ENCODE measurements at regions not wholly inside any gene's neighbourhood (a gene's known extent, or its start where the extent isn't known, plus 50 kb on each side); places are given as distances from the start of the nearest gene placed in this dataset.
"Not testable (repeated sequence)": the region's sequence is repeated elsewhere in the genome, so short reads cannot be mapped to it uniquely, and the experiment has no call there.

- Histone ChIP-seq H4K20me1 (no peaks in the 10 kb centered on the region), H3K9ac (no peak overlapping the region), H3K9me3 (peaks cover 35% of the 10 kb centered on the region), H3K27me3 (no peaks in the 10 kb centered on the region), H3K36me3 (0 out of 2 replicates have a peak, but pooled peaks cover 1% of the 10 kb centered on the region), H3K4me3 (no peak overlapping the region), H3K4me1 (peaks cover 8% of the 10 kb centered on the region), H3K27ac (no peak overlapping the region), H3K4me2 (no peak overlapping the region)
- no peak for TF ChIP-seq Cebpa-rat (IDR thresholded peaks at IDR 0.05)
These were observed 369.5 kb downstream of the KCNRG start for GRCh38 chr13:50384724-50385123.

- Histone ChIP-seq H3K9ac (no peak overlapping the region), H3K27me3 (no peaks in the 10 kb centered on the region), H3K9me3 (peaks cover 17% of the 10 kb centered on the region), H3K36me3 (no peaks in the 10 kb centered on the region), H3K4me2 (no peak overlapping the region), H3K4me3 (no peak overlapping the region), H3K4me1 (peaks cover 8% of the 10 kb centered on the region), H4K20me1 (no peaks in the 10 kb centered on the region), H3K27ac (no peak overlapping the region)
- TF ChIP-seq Cebpa-rat (IDR thresholded peaks at IDR 0.05), result no peak
These were observed 371.4 kb downstream of the KCNRG start for GRCh38 chr13:50386541-50387050.

GRCh38 chr13:50387051-50387581 is 371.9 kb downstream of the KCNRG start:
- H3K9ac ChIP-seq, result no peak overlapping the region
- H3K4me1 ChIP-seq, result peaks cover 8% of the 10 kb centered on the region
- no peaks in the 10 kb centered on the region for H4K20me1 ChIP-seq
- H3K27ac ChIP-seq, result no peak overlapping the region
- TF ChIP-seq Cebpa-rat (IDR thresholded peaks at IDR 0.05), result no peak
- no peak overlapping the region for H3K4me2 ChIP-seq
- H3K4me3 ChIP-seq, result no peak overlapping the region
- no peaks in the 10 kb centered on the region for H3K27me3 ChIP-seq
- peaks cover 12% of the 10 kb centered on the region for H3K9me3 ChIP-seq
- no peaks in the 10 kb centered on the region for H3K36me3 ChIP-seq

DNA sequence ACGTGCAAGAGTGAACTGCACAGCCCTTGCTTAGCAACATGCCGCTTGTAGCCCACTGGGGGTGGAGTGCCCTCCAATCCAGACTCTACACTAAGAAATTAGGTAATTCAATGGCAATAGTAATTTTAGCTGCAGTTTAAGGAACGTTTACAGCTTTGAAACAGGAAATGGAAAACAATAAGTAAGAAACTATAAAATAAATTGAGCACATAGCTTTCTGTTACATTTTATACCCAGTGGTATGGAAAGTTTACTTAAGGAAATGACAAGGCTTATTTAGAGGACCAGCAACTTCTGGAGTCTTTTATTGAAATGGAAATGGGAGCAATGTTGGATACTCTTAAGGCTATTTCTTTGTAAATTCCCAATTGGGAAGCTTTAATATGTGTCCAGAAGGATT is 373.2 kb downstream of the KCNRG start:
- Histone ChIP-seq H3K4me2 (no peak overlapping the region), H4K20me1 (no peaks in the 10 kb centered on the region), H3K27ac (no peak overlapping the region), H3K4me3 (no peak overlapping the region), H3K9ac (no peak overlapping the region), H3K36me3 (no peaks in the 10 kb centered on the region), H3K27me3 (no peaks in the 10 kb centered on the region), H3K4me1 (peaks cover 8% of the 10 kb centered on the region), H3K9me3 (no peaks in the 10 kb centered on the region)
- TF ChIP-seq Cebpa-rat (IDR thresholded peaks at IDR 0.05), result no peak

GRCh38 chr13:50389726-50390125 is 374.5 kb downstream of the KCNRG start:
- Histone ChIP-seq H3K27ac (no peak overlapping the region), H3K4me2 (no peak overlapping the region), H3K4me1 (peaks cover 8% of the 10 kb centered on the region), H3K9ac (no peak overlapping the region), H4K20me1 (no peaks in the 10 kb centered on the region), H3K27me3 (no peaks in the 10 kb centered on the region), H3K4me3 (no peak overlapping the region), H3K36me3 (no peaks in the 10 kb centered on the region), H3K9me3 (no peaks in the 10 kb centered on the region)
- no peak for TF ChIP-seq Cebpa-rat (IDR thresholded peaks at IDR 0.05)

GRCh38 chr13:50390503-50391248 is 375.4 kb downstream of the KCNRG start:
- Histone ChIP-seq H4K20me1 (no peaks in the 10 kb centered on the region), H3K27ac (no peak overlapping the region), H3K4me1 (peaks cover 8% of the 10 kb centered on the region), H3K4me2 (no peak overlapping the region), H3K36me3 (no peaks in the 10 kb centered on the region), H3K27me3 (no peaks in the 10 kb centered on the region), H3K4me3 (no peak overlapping the region), H3K9ac (no peak overlapping the region), H3K9me3 (no peaks in the 10 kb centered on the region)
- TF ChIP-seq Cebpa-rat (IDR thresholded peaks at IDR 0.05), result no peak

GRCh38 chr13:50392977-50393376 is 377.7 kb downstream of the KCNRG start:
- Histone ChIP-seq H3K27ac (no peak overlapping the region), H3K27me3 (no peaks in the 10 kb centered on the region), H3K36me3 (no peaks in the 10 kb centered on the region), H4K20me1 (no peaks in the 10 kb centered on the region), H3K9me3 (peaks cover 9% of the 10 kb centered on the region; the same call in 1 of the 2 replicates), H3K4me2 (no peak overlapping the region), H3K4me3 (no peak overlapping the region), H3K4me1 (no peaks in the 10 kb centered on the region), H3K9ac (no peak overlapping the region)
- no peak for TF ChIP-seq Cebpa-rat (IDR thresholded peaks at IDR 0.05)

- TF ChIP-seq Cebpa-rat (IDR thresholded peaks at IDR 0.05), result no peak
- H3K4me1 ChIP-seq, result no peaks in the 10 kb centered on the region
- H3K9me3 ChIP-seq, result peaks cover 9% of the 10 kb centered on the region; the same call in 1 of the 2 replicates
- no peaks in the 10 kb centered on the region for H3K27me3 ChIP-seq
- no peak overlapping the region for H3K4me3 ChIP-seq
- H3K4me2 ChIP-seq, result no peak overlapping the region
- H3K36me3 ChIP-seq, result no peaks in the 10 kb centered on the region
- H3K9ac ChIP-seq, result no peak overlapping the region
- no peaks in the 10 kb centered on the region for H4K20me1 ChIP-seq
- no peak overlapping the region for H3K27ac ChIP-seq
These were observed 378.4 kb downstream of the KCNRG start for GRCh38 chr13:50393628-50394027.

GRCh38 chr13:50396001-50396400 is 380.8 kb downstream of the KCNRG start:
- no peak for TF ChIP-seq Cebpa-rat (IDR thresholded peaks at IDR 0.05)
- Histone ChIP-seq H3K9ac (no peak overlapping the region), H3K9me3 (peaks cover 9% of the 10 kb centered on the region; the same call in 1 of the 2 replicates), H3K27ac (no peak overlapping the region), H3K4me1 (peaks cover under 1% of the 10 kb centered on the region; the same call in 1 of the 2 replicates), H3K36me3 (no peaks in the 10 kb centered on the region), H3K4me2 (no peak overlapping the region), H3K27me3 (no peaks in the 10 kb centered on the region), H4K20me1 (no peaks in the 10 kb centered on the region), H3K4me3 (no peak overlapping the region)

DNA sequence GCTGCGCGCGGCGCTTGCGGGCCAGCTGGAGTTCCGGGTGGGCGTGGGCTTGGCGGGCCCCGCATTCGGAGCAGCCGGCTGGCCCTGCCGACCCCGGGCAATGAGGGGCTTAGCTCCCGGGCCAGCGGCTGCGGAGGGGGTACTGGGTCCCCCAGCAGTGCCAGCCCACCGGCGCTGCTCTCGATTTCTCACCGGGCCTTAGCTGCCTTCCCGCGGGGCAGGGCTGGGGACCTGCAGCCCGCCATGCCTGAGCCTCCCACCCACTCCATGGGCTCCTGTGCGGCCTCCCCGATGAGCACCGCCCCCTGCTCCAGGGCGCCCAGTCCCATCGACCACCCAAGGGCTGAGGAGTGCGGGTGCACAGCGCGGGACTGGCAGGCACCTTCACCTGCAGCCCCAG is 381.4 kb downstream of the KCNRG start:
- H3K9me3 ChIP-seq, H3K27ac ChIP-seq, H3K4me1 ChIP-seq, H3K4me3 ChIP-seq, H3K4me2 ChIP-seq, H3K27me3 ChIP-seq, H3K36me3 ChIP-seq, H3K9ac ChIP-seq, H4K20me1 ChIP-seq: not testable (repeated sequence)

All from BLaER1 (cell line).